ENCODE measurements at regions not wholly inside any gene's neighbourhood (a gene's known extent, or its start where the extent isn't known, plus 50 kb on each side); places are given as distances from the start of the nearest gene placed in this dataset.

GRCh38 chr6:137763436-137763835 is 103.6 kb upstream of the TNFAIP3 start:
- no peak for DNase-seq

DNA sequence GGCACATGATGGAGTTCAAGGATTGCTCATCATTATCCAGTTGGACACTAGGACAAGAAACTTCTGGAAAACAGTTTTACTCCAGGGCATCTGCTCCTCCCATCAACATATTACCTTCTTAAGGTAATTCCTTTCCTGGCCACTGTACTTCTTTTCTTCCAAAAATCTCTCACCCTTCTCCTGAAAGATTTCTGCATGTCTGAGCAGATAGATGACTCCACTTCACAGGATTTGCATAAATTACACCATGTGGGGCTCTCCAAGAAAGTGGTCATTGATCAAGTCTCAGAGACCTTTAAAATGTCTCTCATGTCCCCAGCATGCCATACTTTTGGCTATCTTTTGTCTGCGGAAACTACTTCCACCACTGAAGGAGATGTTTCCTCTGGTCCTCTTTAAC is 103.2 kb upstream of the TNFAIP3 start:
- DNase-seq = no peak

DNA sequence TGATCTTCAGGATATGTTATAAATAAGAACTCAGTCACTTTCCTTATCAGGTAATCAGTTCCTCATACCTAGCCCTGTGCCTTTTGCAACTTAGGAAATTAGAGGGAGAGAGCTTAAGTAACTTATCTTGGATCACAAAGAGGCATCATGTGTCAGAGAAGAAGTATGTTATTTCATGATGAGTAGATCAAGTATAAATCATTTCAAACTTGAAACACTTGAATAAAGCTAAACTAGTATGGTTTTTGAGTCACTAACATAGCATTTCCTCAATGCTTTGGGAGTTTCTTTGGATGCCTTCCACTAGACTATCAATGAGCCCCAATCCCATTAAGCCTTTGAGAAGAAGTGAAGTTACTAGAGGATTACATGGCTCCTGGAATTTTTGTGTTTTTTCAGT is 102.6 kb upstream of the TNFAIP3 start:
- DNase-seq = no peak

- DNase-seq = no peak
Observed at GRCh38 chr6:137765059-137765458, 102.0 kb upstream of the TNFAIP3 start.

DNA sequence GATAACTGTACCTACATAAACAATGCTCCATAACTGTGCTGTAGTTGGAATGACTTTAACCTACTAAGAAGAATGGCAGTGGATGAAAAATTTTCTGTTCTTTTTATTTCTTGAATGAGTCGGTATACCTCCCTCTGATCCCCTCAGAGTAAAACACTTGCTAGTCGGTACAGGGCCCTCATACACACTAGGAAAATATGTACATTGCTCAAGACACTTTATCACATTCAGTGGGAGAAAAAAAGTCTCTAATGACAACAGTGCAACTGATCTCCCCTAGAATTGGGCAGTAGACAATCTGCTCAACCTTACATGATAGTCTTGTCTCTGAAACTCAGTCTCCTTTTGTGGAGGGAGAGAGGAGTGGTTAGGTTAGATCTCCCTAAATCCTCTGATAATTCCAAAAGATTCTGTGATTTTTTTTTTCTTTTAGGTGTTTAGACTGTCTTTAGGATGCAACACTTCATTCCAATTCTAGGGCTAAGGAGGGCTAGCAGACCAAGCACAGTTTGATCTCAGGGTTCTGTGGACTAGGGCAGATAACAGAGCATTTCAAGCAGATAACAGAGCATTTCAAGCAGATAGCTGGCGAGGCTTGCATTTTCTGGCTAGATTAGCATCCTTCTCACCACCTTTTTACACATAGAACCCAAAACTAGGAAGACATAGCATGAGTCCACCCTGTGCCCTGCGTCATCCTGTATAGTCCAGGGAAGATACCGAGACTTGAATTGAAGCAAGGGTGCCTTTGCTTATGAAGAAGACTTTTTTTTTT is 100.3 kb upstream of the TNFAIP3 start:
- DNase-seq = no peak

DNA sequence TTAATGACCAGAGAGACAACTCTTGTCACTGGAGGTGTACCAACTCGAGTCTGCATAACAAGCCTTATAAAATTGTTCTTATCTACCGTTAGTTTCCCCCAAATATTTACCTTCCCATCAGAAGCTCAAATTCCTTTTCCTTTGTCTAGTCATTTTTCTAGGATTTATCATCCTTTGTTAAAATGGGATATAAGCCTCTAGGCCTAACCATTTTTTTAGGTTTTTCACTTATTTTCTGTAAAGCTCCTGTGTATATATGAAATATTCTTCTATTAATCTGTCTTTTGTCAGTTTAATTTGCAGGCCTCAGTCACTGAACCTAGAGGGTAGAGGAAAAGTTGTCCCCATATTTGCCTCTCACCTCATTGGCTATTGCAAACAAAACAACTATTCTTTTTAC is 99.6 kb upstream of the TNFAIP3 start:
- no peak for DNase-seq

GRCh38 chr6:137767911-137768690 is 99.0 kb upstream of the TNFAIP3 start:
- no peak for DNase-seq

- no peak for DNase-seq
Observed at GRCh38 chr6:137768935-137769334, 98.1 kb upstream of the TNFAIP3 start.

GRCh38 chr6:137769797-137770362 is 97.2 kb upstream of the TNFAIP3 start:
- DNase-seq = no peak

GRCh38 chr6:137772541-137773250 is 94.4 kb upstream of the TNFAIP3 start:
- no peak for DNase-seq

GRCh38 chr6:137775227-137775626 is 91.8 kb upstream of the TNFAIP3 start:
- no peak for DNase-seq

- no peak for DNase-seq
Observed at GRCh38 chr6:137775720-137776119, 91.3 kb upstream of the TNFAIP3 start.

DNA sequence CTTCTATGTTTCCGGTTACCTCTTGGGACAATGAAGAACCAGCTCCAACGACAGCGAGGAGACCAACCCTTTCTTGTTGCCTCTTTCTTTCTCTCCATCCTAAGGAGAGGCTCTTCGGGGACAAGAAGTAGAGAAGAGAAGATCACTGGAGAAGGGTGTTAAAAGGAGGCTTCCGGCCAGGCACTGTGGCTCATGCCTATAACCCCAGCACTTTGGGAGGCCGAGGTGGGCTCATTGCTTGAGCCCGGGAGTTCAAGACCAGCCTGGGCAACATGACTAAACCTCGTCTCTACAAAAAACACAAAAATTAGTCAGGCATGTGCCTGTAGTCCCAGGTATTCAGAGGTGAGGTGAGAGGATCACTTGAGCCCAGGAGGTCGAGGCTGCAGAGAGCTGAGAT is 90.8 kb upstream of the TNFAIP3 start:
- DNase-seq = no peak

DNA sequence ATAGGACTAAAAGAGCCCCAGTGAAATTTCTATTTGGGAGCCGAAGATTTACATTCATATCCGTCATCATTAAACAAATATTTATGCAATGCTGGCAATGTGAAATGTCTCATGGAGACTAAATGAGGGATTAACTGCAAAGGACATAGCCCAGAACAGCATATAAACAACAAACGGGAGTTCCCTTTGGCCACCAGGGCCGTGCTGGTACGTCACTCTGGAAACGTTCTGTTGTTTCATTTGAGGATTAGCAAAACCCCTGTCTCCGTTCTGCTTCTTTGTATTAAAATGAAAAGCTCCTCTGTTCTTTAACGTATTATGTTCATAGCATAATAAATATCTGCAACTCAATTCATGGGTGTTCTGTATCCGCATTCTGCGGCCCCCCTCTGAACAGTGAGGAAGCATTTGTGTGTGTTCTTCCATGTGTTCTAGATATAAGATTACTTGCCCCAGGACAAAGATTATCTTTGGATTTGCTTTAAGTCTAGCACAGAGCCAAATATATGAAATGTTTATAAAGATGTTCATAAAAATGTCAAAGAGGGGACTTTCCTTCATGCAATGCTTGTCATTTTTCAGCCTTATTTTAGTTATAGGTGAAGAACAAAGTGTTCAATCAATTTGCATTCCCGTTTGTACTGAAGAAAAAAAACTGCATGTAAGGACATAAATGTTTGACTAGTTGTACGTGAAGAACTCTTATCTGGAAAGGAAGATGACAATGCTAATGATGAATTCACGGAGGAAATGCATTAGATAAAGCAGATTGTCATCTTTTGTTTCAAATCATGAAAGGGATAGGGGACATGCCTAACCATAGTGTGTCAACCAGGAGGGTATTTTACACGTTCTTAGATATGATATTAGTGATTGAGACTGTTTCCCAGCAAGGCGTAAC is 90.0 kb upstream of the TNFAIP3 start:
- DNase-seq = no peak

DNA sequence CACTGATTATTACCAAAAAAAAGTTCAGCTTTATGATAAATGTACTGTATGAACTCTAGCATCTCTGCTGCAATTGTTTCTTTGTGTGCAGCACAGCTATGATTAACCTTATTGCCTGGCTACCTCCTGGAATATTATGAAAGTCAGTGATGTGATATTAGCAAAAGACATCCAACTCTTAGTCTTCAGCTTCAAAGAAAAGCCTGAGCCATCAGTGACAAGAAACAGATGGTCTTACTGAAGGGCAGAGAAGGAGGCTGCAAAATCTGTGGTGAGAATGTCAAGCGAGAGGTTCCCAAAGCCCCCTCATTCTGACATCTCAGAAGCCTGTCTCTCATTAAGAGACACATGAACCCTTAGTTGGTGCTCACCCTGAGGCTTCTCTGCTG is 89.4 kb upstream of the TNFAIP3 start:
- DNase-seq = no peak

- no peak for DNase-seq
Observed at GRCh38 chr6:137779982-137780381, 87.1 kb upstream of the TNFAIP3 start.

DNA sequence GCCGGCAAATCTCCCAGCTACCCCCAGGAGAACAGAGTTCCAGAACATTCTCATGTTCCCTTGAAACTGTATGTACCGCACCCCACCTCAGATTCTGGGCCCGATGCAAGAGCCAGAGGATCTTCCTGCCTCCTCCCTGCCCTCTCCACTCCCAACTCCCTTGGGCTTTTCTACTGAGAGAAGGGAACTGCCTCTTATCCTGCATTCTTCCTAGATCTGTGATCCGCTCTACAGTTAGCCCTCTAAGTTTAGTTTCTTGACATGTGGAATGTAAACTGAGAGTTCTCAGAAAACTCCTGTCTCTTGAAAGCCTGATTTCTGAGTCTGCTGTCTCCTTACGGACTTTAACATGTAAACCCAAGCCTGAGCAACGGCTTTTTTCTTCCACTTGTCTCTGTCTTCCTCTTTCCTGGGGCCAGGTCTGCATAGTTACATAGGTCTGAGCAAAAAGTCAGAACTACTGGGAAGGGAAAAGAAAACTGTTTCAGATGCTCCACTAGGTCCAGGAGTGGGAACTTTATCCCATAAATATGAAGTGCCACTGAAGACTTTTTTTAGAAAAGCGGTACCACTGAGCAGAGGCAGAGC is 86.5 kb upstream of the TNFAIP3 start:
- DNase-seq = no peak

- no peak for DNase-seq
Observed at GRCh38 chr6:137781639-137782038, 85.4 kb upstream of the TNFAIP3 start.

DNA sequence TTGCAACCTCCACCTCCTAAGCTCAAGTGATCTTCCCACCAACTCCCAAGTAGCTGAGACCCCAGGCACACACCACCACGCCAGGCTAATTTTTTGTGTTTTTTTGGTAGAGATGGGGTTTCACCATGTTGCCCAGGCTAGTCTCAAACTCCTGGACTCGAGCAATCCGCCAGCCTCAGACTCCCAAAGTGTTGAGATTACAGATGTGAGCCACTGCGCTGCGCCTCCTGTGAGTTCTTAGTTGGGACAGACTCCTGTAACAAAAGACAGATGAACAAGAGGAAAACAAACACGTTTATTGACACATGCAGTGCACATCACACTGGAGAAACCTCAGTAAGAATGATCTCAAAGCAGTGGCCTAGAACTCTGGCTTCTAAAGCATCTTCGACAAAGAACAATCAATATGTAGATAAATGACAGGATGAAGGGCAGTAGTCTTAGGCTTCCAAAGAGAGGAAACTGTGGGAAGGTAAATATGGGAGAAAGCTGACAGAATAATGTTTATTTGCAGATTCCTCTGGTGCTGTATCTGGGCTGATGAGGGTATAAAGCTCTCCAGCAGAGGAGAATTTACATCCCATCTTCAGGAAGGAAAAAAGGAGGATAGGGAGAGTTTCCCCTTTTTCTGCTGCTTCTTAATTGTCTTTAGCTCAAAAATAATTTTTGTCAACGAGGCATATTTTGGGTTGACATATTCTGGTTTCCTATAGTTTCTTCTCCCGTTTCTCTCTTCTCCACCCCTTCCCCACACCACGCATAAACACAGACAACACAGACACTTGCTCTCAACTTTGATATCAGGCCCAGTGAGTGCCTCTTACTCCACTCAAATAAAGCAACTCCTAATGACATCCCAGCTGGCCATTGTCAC is 84.7 kb upstream of the TNFAIP3 start:
- DNase-seq = no peak

DNA sequence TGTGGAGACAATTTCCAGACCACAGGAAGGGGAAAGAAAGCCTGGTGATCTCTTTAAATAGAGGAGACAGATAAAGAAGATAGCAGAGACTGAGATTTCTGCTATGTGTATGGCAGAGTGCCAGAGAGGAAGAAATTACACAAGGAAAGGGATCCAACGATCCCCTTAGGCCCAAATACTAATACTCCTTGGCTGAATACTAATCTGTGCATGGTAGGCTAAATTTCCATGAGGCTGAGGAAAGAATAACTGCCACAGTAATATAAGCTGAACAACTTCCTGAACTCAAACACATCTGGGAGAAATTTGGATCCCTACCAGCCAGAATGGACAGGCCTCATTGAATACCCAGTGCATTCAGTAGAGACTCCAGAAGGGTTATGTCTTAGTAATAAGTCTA is 83.3 kb upstream of the TNFAIP3 start:
- DNase-seq = no peak

DNA sequence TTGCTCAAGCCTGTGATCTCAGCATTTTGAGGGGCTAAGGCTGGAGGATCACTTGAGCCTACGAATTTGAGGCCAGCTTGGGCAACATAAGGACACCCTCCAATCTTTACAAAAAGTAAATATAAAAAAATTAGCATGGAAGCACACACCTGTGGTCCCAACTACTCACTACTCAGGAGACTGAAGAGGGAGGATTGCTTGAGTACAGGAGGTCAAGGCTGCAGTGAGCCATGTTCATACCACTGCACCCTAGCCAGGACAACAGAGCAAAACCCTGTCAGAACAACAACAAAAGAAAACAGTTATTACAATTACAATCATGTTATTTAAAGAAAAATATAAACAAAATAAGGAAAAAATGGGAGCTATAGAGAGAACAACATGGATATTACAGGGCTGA is 82.5 kb upstream of the TNFAIP3 start:
- no peak for DNase-seq
